ENCODE measurements at regions not wholly inside any gene's neighbourhood (a gene's known extent, or its start where the extent isn't known, plus 50 kb on each side); places are given as distances from the start of the nearest gene placed in this dataset.

DNA sequence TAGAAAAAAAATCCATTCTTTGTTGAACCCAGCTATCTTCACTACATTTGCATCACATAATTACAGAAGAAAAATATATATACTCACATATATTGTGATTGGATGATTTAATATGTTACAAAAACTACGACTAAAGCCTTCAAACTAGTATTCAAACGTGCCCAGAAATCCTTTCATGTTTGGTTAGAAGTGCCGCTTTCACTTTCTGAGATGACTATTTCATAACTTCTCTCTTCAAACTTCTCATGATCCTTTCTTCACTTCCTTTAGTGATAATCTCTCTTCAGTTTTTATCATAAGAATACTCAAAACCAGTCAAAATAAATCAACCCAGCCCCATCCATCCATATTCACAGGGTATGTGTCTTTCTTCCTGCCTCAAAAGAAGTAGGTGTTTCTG is 50.8 kb upstream of the NAF1 start:
- TF ChIP-seq, protein P1, sequence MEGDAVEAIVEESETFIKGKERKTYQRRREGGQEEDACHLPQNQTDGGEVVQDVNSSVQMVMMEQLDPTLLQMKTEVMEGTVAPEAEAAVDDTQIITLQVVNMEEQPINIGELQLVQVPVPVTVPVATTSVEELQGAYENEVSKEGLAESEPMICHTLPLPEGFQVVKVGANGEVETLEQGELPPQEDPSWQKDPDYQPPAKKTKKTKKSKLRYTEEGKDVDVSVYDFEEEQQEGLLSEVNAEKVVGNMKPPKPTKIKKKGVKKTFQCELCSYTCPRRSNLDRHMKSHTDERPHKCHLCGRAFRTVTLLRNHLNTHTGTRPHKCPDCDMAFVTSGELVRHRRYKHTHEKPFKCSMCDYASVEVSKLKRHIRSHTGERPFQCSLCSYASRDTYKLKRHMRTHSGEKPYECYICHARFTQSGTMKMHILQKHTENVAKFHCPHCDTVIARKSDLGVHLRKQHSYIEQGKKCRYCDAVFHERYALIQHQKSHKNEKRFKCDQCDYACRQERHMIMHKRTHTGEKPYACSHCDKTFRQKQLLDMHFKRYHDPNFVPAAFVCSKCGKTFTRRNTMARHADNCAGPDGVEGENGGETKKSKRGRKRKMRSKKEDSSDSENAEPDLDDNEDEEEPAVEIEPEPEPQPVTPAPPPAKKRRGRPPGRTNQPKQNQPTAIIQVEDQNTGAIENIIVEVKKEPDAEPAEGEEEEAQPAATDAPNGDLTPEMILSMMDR (IDR thresholded peaks at IDR 0.05): no peak
- no peak for TF ChIP-seq POLR2A (IDR thresholded peaks at IDR 0.05)
